HG02840 (cell line): ENCODE measurements at regions not wholly inside any gene's neighbourhood (a gene's known extent, or its start where the extent isn't known, plus 50 kb on each side); places are given as distances from the start of the nearest gene placed in this dataset.

Experiments
- ATAC-seq: cut with Tn5 transposase; IDR thresholded peaks from one replicate; pipeline ENCODE4 v1.9.1; 2021; ENCODE audit warnings: mild to moderate bottlenecking, moderate library complexity, moderate number of reproducible peaks; ENCODE audit not compliant: unreplicated experiment, low FRiP score

- ATAC-seq, result no peak
These were observed 1224.0 kb downstream of the SLC16A7 start for GRCh38 chr12:60819794-60820193.

GRCh38 chr12:60822580-60822979, 1226.8 kb downstream of the SLC16A7 start:
- no peak for ATAC-seq

DNA sequence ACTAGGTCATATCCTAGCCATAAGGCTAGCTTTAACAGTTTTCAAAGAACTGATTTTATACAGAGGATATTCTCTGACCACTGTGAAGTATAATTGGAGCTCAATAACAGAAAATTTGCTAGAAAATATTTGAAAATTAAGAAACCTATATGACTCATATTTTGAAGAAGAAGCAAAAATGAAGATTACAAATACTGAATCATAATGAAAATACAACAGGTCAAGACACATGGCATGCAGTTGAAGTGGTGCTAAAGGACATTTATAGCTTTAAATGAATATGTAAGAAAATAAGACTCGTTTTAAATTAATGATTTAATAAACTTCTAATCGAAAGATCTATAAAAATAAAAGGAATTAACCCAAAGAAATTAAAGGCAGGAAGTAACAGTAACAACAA, 1234.6 kb downstream of the SLC16A7 start:
- ATAC-seq, result no peak

- no peak for ATAC-seq
These were observed 1236.5 kb downstream of the SLC16A7 start for GRCh38 chr12:60832290-60832689.

- ATAC-seq, result no peak
These were observed 1238.5 kb downstream of the SLC16A7 start for GRCh38 chr12:60834372-60834771.

DNA sequence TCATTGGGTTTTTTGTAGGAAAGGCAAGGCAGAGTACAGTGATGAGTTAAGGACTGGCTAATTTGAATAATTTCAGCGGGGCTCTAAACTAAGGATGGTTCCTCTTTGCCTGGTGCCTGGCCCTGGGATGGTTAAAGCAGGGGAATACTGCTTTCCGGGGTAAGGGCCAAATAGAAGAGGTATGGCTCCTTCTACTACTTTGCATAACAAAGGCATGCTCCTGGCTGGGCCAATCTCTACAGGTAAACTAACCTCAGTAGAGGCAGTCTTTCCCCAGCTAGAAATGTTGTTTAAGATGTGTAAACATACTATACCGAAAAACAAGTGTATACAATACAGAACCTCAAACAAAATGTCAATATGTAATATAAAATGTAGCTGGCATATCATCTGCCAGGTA, 1239.0 kb downstream of the SLC16A7 start:
- ATAC-seq, result no peak

DNA sequence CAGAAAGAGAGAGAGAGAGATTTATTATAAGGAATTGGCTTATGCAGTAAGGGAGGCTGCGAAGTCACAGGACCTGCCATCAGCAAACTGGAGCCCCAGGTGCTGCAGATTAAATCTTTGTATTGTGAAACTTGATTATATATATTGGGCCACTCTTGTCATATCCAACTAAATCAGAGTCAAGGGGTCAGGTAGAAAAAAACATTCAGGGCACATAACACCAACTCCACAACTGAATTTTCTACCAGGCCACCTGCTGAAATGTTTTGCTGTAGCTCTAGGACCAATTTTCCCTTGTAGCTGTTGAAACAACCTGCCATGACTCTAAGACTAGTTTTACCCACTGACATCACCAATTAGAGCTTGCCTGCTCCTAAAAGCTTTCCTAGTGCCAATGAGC, 1240.8 kb downstream of the SLC16A7 start:
- no peak for ATAC-seq

DNA sequence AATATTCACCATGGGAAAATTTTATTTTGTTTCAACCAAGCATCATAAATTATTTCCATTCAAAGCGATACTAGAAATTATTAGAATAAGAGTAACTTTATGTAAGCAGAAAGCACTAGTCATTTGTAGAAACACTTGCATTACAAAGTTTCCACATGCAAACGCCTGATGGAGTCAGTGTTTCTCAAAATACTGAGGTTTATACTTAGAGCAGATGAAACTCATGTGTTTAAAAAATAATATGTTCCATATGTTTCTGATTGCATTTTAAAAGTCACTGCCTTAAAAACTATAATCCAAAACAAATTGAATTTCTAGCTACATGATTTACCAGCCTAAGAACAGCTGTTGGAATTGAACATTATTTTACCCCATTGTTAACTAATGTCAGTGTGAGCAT, 1246.4 kb downstream of the SLC16A7 start:
- ATAC-seq, result no peak

DNA sequence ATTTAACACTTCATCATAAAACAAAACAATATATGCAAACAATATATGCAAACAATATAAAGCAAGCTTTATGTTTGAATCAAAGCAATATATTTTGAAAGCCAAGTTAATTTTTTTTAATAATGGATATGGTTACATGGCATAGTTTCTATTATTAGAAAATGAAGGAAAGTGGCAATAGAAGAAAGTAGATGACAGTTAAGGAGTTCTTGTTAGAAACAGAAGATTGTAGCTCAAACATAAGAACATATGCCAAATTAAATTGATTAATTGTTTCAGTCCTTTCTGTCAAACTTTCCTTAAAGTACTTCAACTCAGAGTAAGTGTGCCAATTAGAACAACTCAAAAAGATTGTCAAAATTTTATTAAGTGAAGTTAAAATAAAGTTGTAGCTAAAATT, 1248.3 kb downstream of the SLC16A7 start:
- ATAC-seq, result no peak

GRCh38 chr12:60844875-60845274, 1249.0 kb downstream of the SLC16A7 start:
- no peak for ATAC-seq

GRCh38 chr12:60845696-60846095, 1249.9 kb downstream of the SLC16A7 start:
- ATAC-seq, result no peak

DNA sequence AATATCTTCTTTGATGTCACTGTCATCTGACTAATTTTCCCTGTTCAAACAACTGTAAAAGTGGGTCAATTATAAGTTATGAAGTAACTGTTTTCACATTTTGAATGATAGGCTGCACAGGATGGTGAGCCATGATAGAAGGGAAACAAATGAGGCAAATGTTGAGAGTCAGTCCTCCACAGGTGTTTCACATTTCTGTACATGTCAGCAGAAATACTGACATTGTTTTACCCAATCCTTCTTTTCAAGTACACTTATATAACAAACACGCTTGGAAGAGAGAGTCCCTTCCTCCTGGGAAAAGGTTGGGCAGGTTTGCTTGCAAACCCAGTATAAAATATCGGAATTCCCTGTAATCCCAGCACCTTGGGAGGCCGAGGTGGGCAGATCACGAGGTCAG, 1251.5 kb downstream of the SLC16A7 start:
- no peak for ATAC-seq

DNA sequence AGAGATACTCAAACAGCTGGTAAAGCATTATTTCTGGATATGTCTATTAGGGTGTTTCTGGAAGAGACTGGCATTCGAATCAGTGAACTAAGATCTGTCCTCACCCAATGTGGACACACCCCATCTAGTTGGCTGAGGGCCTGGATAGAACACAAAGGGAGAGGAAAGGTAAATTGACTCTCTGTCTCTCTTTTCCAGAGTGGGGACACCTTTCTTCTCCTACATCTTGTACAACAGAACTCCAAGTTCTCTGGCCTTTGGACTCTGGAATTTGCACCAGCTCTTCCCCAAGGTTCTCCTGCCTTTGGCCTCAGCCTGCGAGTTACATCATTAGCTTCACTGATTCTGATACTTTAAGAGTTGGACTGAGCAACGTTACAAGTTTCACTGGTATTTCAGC, 1253.9 kb downstream of the SLC16A7 start:
- ATAC-seq, result no peak

DNA sequence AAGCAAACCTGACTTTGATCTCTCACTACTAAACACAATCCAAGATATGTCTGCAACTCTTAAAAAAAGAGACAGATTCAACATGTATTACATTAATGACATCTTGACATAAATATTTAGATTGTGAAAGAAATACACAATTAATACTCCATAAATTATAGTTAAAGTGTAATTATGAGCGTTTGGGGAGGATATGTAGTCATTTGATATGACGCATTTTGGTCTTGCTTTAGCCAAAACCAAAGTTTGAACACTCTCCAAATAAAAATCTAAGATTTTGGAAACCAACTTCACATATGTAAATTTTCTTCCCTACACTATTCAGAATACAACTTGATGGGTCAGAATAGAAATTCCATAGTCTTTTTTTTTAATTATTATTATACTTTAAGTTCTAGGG, 1257.6 kb downstream of the SLC16A7 start:
- no peak for ATAC-seq

- ATAC-seq, result no peak
These were observed 1267.6 kb downstream of the SLC16A7 start for GRCh38 chr12:60863421-60863820.

DNA sequence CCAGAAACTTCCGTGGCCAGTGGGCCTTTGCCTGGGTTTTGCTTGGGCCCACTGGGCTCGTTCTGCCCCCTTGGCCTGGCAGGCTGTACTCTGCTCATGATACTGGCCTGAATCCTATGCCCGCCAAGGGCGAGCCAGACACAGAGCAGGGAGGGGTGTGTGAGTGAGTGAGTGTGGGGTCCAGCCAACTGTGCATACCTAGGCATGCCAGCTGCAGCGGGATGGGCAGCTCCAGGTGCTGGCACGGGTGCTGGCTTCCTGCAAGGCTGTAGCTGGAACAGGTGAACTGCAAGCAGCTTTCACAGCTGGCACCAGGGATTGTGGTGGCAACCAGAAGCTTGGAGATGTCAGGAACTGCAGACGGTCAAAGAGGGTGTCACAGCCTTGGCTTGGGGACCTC, 1276.4 kb downstream of the SLC16A7 start:
- no peak for ATAC-seq

DNA sequence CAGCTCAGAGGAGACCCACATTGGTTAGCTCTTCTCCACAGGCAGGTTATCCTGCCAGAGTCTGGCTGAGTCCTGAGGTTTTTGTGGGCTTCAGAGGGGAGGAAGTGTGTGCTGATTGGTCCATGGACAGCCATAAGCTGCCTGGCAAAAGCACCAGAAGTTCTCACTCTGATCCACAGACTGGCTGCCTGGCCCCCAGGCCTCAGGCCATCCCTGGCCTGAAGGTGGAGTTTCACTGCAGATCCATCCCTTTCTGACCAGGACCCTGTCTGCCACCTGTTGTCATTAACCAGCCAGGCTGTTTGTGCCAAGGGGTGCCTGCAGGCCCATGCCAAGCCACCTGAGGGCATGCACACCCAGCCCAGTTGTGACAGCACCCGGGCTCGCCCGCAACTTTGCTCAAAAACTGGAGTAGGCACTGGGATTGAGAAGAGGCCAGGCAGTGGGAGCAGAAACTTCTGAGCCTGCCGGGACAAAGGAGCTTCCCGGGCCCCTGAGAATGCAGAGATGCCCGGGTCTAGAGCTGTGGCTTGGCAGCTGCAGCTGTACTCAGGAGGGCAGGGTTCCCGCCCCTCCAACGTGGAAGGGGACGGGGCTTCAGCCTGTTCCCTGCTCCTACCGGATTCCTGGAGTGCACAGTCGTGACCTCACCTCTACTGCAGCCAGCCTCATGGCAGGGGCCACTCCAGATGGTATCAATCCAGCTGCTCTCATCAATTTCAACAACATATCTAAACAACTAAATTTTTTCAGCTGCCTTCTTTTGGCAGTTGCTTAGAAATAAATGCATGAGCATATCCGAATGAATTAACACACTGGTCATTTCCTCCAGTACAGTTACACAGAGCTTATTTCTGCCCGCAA, 1277.3 kb downstream of the SLC16A7 start:
- ATAC-seq, result no peak

DNA sequence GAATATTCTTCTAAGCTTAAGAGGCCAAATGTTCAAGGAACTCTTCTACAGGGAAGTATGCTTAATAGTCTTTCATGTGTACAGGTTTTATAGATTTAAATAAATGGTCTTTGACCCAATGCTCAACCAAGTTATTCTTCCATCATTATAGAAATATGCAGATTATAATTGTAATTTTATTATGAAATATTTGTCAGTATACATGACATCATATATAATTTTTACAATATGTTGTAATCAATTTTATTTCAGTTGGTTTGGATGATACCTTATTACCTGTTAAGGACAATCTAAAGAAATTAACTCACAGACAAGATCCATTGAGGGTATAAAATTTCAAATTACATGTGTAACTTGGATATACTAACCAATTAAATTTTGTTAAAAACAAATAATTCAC, 1278.3 kb downstream of the SLC16A7 start:
- ATAC-seq, result no peak

- ATAC-seq, result no peak
These were observed 1325.1 kb downstream of the SLC16A7 start for GRCh38 chr12:60920841-60921495.

GRCh38 chr12:60921541-60921940, 1325.7 kb downstream of the SLC16A7 start:
- ATAC-seq, result no peak

DNA sequence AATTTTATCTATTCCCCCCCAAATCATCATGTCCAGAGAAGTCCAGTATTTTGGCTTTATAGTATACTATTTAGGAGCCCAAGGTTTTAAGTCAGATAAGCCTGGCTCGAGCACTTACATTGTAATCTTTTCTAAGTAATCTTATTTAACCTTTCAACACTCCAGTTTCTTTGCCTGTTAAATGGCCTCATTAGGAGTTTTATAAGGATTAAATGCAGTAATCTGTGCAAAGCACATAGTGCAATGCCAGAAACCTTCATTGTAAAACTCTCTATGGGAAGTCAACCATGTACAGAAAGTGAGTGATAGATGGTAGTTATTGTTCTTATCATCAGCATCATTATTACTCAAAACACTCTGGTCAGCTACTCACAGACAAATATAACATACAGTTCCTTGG, 1330.4 kb downstream of the SLC16A7 start:
- ATAC-seq, result no peak

- ATAC-seq, result no peak
These were observed 1330.1 kb upstream of the USP15 start for GRCh38 chr12:60930151-60930550.
